Skeletal muscle satellite cell (primary cell): ENCODE measurements at regions not wholly inside any gene's neighbourhood (a gene's known extent, or its start where the extent isn't known, plus 50 kb on each side); places are given as distances from the start of the nearest gene placed in this dataset.

Experiments used
- H3K27me3 ChIP-seq: 2 replicates; pipeline ENCODE4 v1.7.0; 2013; ENCODE audit warnings: low read length; ENCODE audit not compliant: control insufficient read depth, insufficient read depth
- H3K36me3 ChIP-seq: 2 replicates; pipeline ENCODE4 v1.7.0; 2013; ENCODE audit warnings: mild to moderate bottlenecking, control low read depth, low read length; ENCODE audit not compliant: insufficient read depth
- H3K4me1 ChIP-seq: 2 replicates; pipeline ENCODE4 v1.7.0; 2013; ENCODE audit warnings: low read length; ENCODE audit not compliant: control insufficient read depth, insufficient read depth
- H3K4me2 ChIP-seq: 2 replicates; pipeline ENCODE4 v1.7.0; 2013; ENCODE audit warnings: mild to moderate bottlenecking, low read length
- H3K4me3 ChIP-seq: 2 replicates; pipeline ENCODE4 v1.7.0; 2013; ENCODE audit warnings: low read length
- H3K9ac ChIP-seq: 2 replicates; pipeline ENCODE4 v1.7.0; 2013; ENCODE audit warnings: mild to moderate bottlenecking, low read depth, low read length, moderate library complexity
- H3K9me3 ChIP-seq: replicated peaks from 2 replicates; pipeline ENCODE4 v1.7.0; 2013; ENCODE audit warnings: mild to moderate bottlenecking, control low read depth, low read length

DNA sequence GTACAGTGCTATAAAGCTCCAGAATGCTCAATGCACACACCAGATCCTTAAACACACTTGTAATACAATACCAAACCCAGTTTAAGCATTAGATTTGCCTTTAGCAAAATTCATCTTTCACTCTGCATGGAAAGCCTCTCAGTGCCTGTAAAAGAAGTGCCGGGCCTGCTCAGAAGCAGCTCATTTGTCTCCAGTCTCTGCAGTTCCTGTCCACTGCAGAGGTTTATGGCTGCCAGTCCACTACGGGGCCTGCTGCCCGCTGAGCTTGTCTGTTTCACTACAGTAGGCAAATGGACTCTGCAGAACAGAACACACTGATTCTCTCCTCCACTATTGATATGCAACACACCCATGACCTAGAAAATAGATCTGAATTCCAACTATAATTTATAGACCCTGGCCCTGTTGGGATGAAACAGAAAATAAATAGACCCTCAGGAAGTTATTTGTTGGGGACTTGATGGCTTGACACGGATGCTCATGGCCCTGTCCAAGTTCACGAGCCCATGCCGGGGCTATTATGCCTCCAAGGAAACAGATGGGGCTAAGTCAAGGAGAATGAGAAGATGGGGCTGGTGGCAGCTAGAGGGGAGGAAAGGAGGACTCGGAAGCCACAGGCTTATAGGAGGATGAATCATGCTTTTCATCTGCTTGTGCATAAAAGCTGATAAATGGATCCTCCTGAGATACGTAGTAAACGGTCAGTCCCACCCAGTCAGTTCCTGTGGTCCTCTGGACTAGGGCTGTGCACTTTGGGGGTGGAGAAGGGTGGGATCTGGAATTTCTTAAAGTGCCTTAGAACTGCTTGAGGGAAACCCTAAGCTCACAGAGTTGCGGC is 416.8 kb upstream of the TENM4 start:
- no peak overlapping the region for H3K4me3 ChIP-seq
- no peak overlapping the region for H3K9ac ChIP-seq
- H3K4me1 ChIP-seq = no peaks in the 10 kb centered on the region
- H3K27me3 ChIP-seq = peaks cover 3% of the 10 kb centered on the region
- H3K9me3 ChIP-seq = no peaks in the 10 kb centered on the region
- H3K4me2 ChIP-seq = no peak overlapping the region
- no peaks in the 10 kb centered on the region for H3K36me3 ChIP-seq

DNA sequence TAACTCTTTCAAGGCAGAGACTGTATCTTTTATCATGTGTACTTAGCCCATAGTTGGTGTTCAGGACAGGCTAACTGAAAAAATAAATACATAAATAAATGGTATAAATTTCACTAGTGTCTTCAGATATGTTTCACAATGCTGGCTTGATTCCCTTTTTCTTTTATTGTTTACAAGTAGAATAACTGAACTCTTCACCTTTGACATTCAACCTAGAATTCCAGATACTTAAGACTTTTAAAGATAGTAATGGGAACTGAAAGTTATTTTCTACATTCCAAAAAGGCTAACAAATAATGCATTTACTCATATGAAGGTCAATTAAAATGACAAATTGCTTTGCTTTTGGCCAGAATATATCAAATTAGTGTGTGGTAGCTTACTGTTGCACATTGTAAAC is 411.3 kb upstream of the TENM4 start:
- Histone ChIP-seq H3K4me1 (no peaks in the 10 kb centered on the region), H3K9ac (no peak overlapping the region), H3K9me3 (no peaks in the 10 kb centered on the region), H3K27me3 (peaks cover 3% of the 10 kb centered on the region), H3K4me3 (no peak overlapping the region), H3K36me3 (no peaks in the 10 kb centered on the region), H3K4me2 (no peak overlapping the region)

DNA sequence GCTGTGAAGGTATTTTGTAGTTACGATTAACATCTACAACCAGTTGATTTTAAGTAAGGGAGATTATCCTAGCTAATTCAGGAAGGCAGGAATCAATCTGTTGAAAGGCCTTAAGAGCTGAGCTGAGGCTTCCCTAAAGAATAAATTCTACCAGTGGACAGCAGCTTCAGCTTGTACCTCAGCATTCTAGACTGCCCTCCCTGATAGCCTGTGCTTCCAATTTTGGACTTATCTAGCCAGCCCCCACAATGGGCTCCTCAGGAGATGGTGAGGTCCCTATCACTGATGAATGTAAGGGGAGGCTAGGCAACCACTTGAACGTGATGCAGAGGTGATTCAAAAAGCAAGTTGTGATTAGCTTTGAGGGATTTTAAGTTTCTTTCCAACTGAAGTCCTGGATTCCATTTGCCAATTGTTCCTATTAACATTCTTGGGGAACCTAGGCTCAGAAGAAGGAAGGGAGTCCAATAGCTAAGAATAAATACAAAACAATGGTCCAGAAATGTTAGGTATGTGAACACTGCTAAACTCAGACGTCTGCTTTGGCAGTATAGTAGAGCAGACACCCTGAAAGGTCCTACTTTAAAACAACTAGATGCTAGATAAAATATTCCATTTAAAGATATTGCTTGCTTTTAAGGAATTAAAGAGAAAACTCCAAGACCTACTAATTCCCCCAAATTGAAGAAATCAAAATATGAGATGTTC is 404.3 kb upstream of the TENM4 start:
- Histone ChIP-seq H3K9ac (no peak overlapping the region), H3K9me3 (no peaks in the 10 kb centered on the region), H3K36me3 (no peaks in the 10 kb centered on the region), H3K4me2 (no peak overlapping the region), H3K4me3 (no peak overlapping the region), H3K4me1 (no peaks in the 10 kb centered on the region), H3K27me3 (peaks cover 4% of the 10 kb centered on the region)

GRCh38 chr11:79834015-79834414 is 393.2 kb upstream of the TENM4 start:
- H3K4me2 ChIP-seq = no peak overlapping the region
- no peaks in the 10 kb centered on the region for H3K9me3 ChIP-seq
- H3K9ac ChIP-seq = no peak overlapping the region
- H3K36me3 ChIP-seq = no peaks in the 10 kb centered on the region
- H3K4me1 ChIP-seq = no peaks in the 10 kb centered on the region
- H3K4me3 ChIP-seq = no peak overlapping the region
- peaks cover 4% of the 10 kb centered on the region for H3K27me3 ChIP-seq

- Histone ChIP-seq H3K36me3 (no peaks in the 10 kb centered on the region), H3K9me3 (no peaks in the 10 kb centered on the region), H3K4me2 (no peak overlapping the region), H3K4me1 (no peaks in the 10 kb centered on the region), H3K9ac (no peak overlapping the region), H3K4me3 (no peak overlapping the region), H3K27me3 (peaks cover 4% of the 10 kb centered on the region)
Observed at GRCh38 chr11:79830446-79830845, 389.6 kb upstream of the TENM4 start.

DNA sequence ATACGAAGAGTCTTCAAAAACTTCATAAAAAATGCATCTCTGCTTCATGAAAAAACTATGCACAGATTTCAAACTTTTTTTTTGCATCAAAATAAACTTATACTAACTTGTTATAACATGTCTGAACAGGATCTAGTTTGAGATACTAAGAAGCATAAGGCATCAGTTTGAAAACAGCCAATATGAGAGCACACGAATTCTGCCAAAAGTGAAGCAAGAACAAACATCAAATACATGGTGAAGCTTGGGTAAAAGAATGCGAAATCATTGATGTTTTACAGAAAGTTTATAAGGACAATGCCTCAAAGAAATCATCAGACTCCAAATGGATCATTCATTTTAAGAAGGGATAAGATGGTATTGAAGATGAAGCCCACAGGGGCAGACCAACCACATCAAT is 389.1 kb upstream of the TENM4 start:
- H3K36me3 ChIP-seq = no peaks in the 10 kb centered on the region
- no peaks in the 10 kb centered on the region for H3K9me3 ChIP-seq
- H3K27me3 ChIP-seq = peaks cover 4% of the 10 kb centered on the region
- H3K4me3 ChIP-seq = no peak overlapping the region
- H3K9ac ChIP-seq = no peak overlapping the region
- H3K4me2 ChIP-seq = no peak overlapping the region
- no peaks in the 10 kb centered on the region for H3K4me1 ChIP-seq

DNA sequence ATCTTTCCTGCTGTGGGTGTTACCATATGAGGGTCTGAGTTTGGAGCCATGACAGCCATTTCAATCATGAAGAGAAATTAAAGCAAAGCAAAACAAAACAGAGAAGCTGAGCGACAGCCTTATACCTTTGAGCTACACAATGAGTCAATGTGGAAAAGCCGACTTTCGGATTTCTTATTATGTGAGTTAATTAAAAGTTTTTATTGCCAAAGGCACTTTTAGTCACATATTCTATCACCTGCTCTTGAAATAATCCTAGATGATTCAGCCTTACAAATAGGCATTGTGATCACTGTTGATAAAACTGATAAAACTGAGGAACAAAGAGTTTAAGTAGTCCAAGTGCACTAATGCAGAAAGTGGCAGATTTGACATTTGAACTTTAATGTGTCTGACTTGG is 381.9 kb upstream of the TENM4 start:
- H3K4me1 ChIP-seq = no peaks in the 10 kb centered on the region
- H3K9me3 ChIP-seq = no peaks in the 10 kb centered on the region
- no peak overlapping the region for H3K4me2 ChIP-seq
- no peak overlapping the region for H3K9ac ChIP-seq
- no peaks in the 10 kb centered on the region for H3K36me3 ChIP-seq
- H3K27me3 ChIP-seq = no peaks in the 10 kb centered on the region
- H3K4me3 ChIP-seq = no peak overlapping the region

DNA sequence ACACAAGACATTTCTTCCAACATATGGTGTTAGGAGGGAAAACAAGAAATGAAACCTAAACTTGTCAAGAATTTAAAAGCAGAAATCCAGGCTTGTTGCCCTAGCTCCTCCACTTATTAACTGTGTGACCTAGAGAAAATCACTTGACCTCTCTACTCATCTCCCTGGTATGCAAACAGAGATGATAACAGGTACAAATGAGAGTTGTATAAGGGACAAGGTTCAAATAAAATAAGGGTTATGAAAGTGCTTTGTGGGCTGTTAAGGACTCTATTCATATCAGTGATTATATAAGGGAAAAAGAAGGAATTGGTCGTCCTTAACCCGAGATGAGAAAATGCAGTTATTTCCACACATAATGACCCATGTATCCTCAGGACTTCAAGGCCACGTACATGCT is 372.7 kb upstream of the TENM4 start:
- H3K27me3 ChIP-seq = no peaks in the 10 kb centered on the region
- H3K9ac ChIP-seq = no peak overlapping the region
- H3K4me3 ChIP-seq = no peak overlapping the region
- H3K9me3 ChIP-seq = no peaks in the 10 kb centered on the region
- H3K4me2 ChIP-seq = no peak overlapping the region
- no peaks in the 10 kb centered on the region for H3K36me3 ChIP-seq
- no peaks in the 10 kb centered on the region for H3K4me1 ChIP-seq

GRCh38 chr11:79809487-79809886 is 368.7 kb upstream of the TENM4 start:
- no peaks in the 10 kb centered on the region for H3K36me3 ChIP-seq
- no peaks in the 10 kb centered on the region for H3K4me1 ChIP-seq
- no peaks in the 10 kb centered on the region for H3K9me3 ChIP-seq
- H3K9ac ChIP-seq = no peak overlapping the region
- H3K4me2 ChIP-seq = no peak overlapping the region
- no peaks in the 10 kb centered on the region for H3K27me3 ChIP-seq
- H3K4me3 ChIP-seq = no peak overlapping the region

DNA sequence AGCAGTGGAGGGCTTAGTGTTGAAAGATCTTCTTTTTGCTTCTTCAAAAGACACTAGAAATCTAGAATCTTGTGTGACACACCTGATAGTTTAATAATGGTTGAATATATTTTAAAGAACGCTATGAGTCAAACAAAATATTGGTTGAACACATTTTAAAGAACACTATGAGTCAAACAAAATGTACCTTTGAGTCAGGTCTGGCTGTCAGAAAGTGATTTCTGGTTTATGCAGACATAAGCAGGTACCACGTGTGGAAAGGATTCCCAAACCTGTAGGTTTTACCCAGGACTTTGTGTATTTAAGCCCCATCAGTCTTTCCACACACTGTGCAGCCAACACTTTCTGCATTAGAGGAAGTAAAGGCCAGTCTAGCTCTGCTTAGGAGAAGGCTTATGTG is 366.7 kb upstream of the TENM4 start:
- H3K9me3 ChIP-seq = no peaks in the 10 kb centered on the region
- no peak overlapping the region for H3K4me2 ChIP-seq
- H3K4me1 ChIP-seq = no peaks in the 10 kb centered on the region
- H3K9ac ChIP-seq = no peak overlapping the region
- no peak overlapping the region for H3K4me3 ChIP-seq
- no peaks in the 10 kb centered on the region for H3K36me3 ChIP-seq
- no peaks in the 10 kb centered on the region for H3K27me3 ChIP-seq

- Histone ChIP-seq H3K4me3 (no peak overlapping the region), H3K9ac (no peak overlapping the region), H3K9me3 (no peaks in the 10 kb centered on the region), H3K4me2 (no peak overlapping the region), H3K4me1 (no peaks in the 10 kb centered on the region), H3K27me3 (no peaks in the 10 kb centered on the region), H3K36me3 (no peaks in the 10 kb centered on the region)
Observed at GRCh38 chr11:79796704-79797103, 355.9 kb upstream of the TENM4 start.
